NT2/D1 (cell line): ENCODE measurements at regions not wholly inside any gene's neighbourhood (a gene's known extent, or its start where the extent isn't known, plus 50 kb on each side); places are given as distances from the start of the nearest gene placed in this dataset.
"Not testable (repeated sequence)": the region's sequence is repeated elsewhere in the genome, so short reads cannot be mapped to it uniquely, and the experiment has no call there.

Source experiments
- DNase-seq: peaks from one replicate; pipeline ENCODE4 v3.0.0-alpha.2; 2011; ENCODE audit warnings: low read depth, low spot score
- H3K27me3 ChIP-seq: 2 replicates; pipeline ENCODE4 v1.6.0; 2011; ENCODE audit warnings: mild to moderate bottlenecking; ENCODE audit not compliant: insufficient read length, insufficient read depth
- H3K36me3 ChIP-seq: 2 replicates; pipeline ENCODE4 v1.6.1; 2011; ENCODE audit warnings: mild to moderate bottlenecking, low read length, mixed read lengths; ENCODE audit not compliant: insufficient read depth, insufficient read length
- H3K4me1 ChIP-seq: 2 replicates; pipeline ENCODE4 v1.5.1; 2011; ENCODE audit not compliant: insufficient read depth, insufficient read length
- H3K4me3 ChIP-seq: 2 replicates; pipeline ENCODE4 v1.5.1; 2011; ENCODE audit warnings: low read depth; ENCODE audit not compliant: insufficient read length
- H3K9ac ChIP-seq: 2 replicates; pipeline ENCODE4 v1.6.0; 2011; ENCODE audit warnings: low read depth; ENCODE audit not compliant: insufficient read length
- H3K9me3 ChIP-seq: 2 replicates; pipeline ENCODE4 v1.5.1; 2011; ENCODE audit warnings: mild to moderate bottlenecking, low read length; ENCODE audit not compliant: insufficient read depth
- SUZ12 ChIP-seq: IDR thresholded peaks from 2 replicates; pipeline ENCODE4 v1.6.1; 2011; ENCODE audit not compliant: insufficient read length, insufficient read depth; ENCODE audit errors: extremely low read depth
- YY1 ChIP-seq: IDR thresholded peaks from 2 replicates; pipeline ENCODE4 v1.6.1; 2011; ENCODE audit not compliant: insufficient read length, insufficient read depth
- ZNF274 ChIP-seq: IDR thresholded peaks from 2 replicates; pipeline ENCODE4 v1.6.1; 2011; ENCODE audit warnings: mild to moderate bottlenecking, low read depth, low read length

DNA sequence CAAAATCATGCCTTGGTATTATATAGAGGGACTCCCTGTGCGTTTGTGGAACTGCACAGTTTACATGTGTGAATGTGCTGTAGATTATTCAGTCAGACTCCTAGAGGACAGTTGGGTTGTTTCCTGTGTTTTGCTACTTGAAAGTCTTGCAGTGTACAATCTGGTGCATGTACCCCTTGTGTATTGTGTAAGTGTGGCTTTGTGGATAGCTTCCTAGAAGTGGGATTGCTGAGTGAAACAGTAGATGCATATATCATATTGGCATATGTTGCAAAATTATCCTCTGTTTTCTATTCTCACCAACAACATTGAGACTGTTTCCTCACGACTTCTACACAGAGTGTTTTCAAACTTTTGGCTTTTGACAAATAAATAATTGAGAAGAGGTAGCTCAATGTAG lies 263.7 kb downstream of the MAP2K6 start:
- Histone ChIP-seq H3K9me3 (no peaks in the 10 kb centered on the region), H3K9ac (no peak overlapping the region), H3K4me1 (no peaks in the 10 kb centered on the region), H3K4me3 (no peak overlapping the region), H3K36me3 (no peaks in the 10 kb centered on the region), H3K27me3 (no peaks in the 10 kb centered on the region)
- DNase-seq, result no peak
- no peak for TF ChIP-seq SUZ12
- no peak for TF ChIP-seq YY1
- no peak for TF ChIP-seq ZNF274

DNA sequence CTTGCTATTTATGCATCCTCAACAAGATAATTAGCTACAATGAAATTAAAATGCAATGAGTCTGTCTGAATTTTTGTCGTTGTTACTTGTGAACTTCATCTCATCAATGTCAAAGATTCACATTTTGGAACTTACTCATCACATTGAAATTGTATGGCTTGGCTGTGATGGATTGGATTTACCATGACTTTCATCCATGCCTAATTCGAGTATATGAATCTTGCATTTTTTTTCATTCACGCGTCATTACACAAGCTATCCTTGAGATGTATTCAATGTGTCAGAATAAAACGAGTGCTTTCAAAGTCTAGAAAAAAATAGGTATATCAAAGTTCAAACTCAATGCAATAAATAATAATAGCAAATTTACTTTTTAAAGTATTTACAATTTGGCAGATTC lies 265.3 kb downstream of the MAP2K6 start:
- no peaks in the 10 kb centered on the region for H3K36me3 ChIP-seq
- no peak for DNase-seq
- no peaks in the 10 kb centered on the region for H3K27me3 ChIP-seq
- H3K9me3 ChIP-seq, result no peaks in the 10 kb centered on the region
- TF ChIP-seq YY1 (no peak), ZNF274 (no peak), SUZ12 (no peak)
- no peak overlapping the region for H3K9ac ChIP-seq
- no peaks in the 10 kb centered on the region for H3K4me1 ChIP-seq
- H3K4me3 ChIP-seq, result no peak overlapping the region

DNA sequence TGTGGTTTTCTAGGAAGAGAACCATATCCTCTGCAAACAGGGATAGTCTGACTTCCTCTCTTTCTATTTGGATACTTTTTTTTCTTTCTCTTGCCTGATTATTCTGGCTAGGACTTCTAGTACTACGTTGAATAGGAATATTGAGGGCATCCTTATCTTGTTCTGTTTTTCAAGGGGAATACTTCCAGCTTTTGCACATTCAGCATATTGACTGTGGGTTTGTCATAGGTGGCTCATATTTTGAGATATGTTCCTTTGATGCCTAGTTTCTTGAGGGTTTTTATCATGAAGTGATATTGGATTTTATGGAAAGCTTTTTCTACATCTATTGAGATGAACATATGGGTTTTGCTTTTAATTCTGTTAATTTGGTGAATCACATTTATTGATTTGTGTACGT lies 269.8 kb downstream of the MAP2K6 start:
- no peak for DNase-seq
- no peak overlapping the region for H3K9ac ChIP-seq
- H3K27me3 ChIP-seq, result no peaks in the 10 kb centered on the region
- no peak for TF ChIP-seq SUZ12
- no peaks in the 10 kb centered on the region for H3K9me3 ChIP-seq
- no peak overlapping the region for H3K4me3 ChIP-seq
- H3K36me3 ChIP-seq, result no peaks in the 10 kb centered on the region
- H3K4me1 ChIP-seq, result no peaks in the 10 kb centered on the region

DNA sequence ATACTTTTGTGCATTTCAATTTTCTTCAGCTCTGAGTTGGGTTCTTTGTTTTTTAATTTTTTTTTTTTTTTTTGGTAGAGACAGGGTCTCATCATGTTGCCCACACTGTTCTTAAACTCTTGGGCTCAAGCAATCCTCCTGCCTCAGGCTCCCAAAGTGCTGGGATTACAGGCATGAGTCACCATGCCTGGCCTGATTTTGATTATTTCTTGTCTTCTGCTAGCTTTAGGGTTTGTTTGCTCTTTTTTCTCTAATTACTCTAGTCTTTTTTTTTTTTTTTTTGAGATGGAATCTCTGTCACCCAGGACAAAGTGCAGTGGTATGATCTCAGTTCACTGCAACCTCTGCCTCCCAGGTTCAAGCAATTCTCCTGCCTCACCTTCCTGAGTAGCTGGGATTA lies 270.7 kb downstream of the MAP2K6 start:
- not testable (repeated sequence) for DNase-seq, H3K4me3 ChIP-seq, H3K9me3 ChIP-seq, H3K27me3 ChIP-seq, H3K36me3 ChIP-seq, H3K4me1 ChIP-seq, H3K9ac ChIP-seq

DNA sequence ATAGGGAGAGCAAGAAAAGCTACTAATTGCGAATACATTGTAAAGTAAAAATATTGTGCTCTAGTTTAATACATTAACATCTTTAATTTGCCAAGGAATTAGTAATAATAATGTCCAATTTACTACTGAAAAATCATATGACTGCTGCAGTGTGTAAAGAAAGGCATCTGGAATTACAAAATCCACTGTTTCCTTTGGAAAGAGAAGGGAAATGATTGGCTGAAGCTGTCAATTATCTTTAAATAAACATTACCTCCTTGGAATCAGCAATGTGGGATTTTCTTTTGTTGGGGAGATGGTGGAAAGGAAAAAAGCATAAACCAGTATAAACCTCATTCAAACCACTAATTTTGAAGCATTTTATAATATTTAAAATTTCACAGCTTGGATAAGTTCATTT lies 276.0 kb downstream of the MAP2K6 start:
- DNase-seq, result no peak
- Histone ChIP-seq H3K4me1 (no peaks in the 10 kb centered on the region), H3K9me3 (no peaks in the 10 kb centered on the region), H3K27me3 (no peaks in the 10 kb centered on the region), H3K9ac (no peak overlapping the region), H3K4me3 (no peak overlapping the region), H3K36me3 (no peaks in the 10 kb centered on the region)
- TF ChIP-seq YY1, result no peak
- no peak for TF ChIP-seq SUZ12
- no peak for TF ChIP-seq ZNF274

DNA sequence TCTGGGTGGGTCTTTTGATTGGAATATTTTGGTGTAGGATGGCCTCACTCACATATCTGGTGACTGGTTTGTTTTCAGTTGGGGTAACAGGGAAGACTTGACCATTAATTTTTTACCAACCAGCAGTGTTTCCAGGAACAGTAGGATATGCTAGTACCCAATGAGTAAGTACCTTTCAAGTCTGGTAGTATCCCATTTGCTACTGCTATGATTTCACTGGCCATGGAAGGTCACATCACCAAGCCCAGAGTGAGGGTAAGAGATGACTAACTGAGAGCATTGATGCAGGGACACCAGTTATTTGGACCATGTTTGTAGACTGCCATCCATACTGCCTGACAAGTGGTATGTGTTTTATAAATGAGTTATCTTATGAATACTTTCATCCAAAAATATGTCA lies 277.7 kb downstream of the MAP2K6 start:
- DNase-seq, result no peak
- TF ChIP-seq SUZ12 (no peak), YY1 (no peak), ZNF274 (no peak)
- no peaks in the 10 kb centered on the region for H3K9me3 ChIP-seq

DNA sequence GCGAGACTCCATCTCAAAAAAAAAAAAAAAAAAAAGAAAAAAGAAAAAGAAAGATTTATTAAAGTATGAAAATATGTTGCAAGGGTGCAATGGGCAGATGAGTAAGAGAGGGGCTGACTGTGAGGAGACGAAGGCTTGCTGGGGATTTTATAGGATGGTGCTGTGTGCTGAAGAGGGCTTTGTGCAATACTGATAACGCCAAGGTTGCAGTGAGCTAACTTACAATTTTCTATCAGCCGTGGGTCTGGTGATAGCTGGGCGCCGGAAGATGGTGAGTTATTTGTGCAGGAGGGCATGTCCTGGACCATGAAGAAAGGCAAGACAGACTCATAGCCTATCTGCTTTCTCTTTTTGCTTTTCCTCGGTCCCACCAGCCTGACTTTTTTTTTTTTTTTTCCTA lies 281.1 kb downstream of the MAP2K6 start:
- Histone ChIP-seq H3K36me3 (no peaks in the 10 kb centered on the region), H3K9me3 (peaks cover 17% of the 10 kb centered on the region; the same call in 1 of the 2 replicates), H3K4me1 (no peaks in the 10 kb centered on the region), H3K4me3 (no peak overlapping the region), H3K27me3 (no peaks in the 10 kb centered on the region), H3K9ac (no peak overlapping the region)
- no peak for TF ChIP-seq YY1
- TF ChIP-seq SUZ12, result no peak
- TF ChIP-seq ZNF274, result no peak
- DNase-seq, result no peak

More for the DNA sequence above, 277.7 kb downstream of the MAP2K6 start:
- no peaks in the 10 kb centered on the region for H3K36me3 ChIP-seq
- no peaks in the 10 kb centered on the region for H3K27me3 ChIP-seq
- H3K9ac ChIP-seq, result no peak overlapping the region
- H3K4me3 ChIP-seq, result no peak overlapping the region
- no peaks in the 10 kb centered on the region for H3K4me1 ChIP-seq

DNA sequence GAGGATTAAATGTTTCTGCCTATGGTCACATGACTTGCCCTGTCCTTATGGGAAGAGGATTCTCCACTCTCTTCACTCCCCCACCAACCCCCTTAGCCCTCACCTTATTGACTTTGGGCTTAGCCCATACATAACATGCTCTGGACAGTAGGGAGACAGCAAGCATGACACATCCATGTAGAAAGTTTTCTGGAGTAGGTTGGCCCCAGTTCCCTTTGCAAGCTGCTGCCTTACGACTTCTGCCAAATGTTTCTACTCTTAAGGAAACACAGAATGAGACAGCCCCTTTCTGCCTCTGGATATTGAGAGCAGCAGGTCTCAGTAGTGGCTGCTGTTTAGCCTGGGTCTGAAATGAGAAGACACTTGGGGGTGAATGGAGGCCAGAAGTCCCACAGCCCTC lies 282.2 kb downstream of the MAP2K6 start:
- Histone ChIP-seq H3K4me1 (no peaks in the 10 kb centered on the region), H3K9ac (no peak overlapping the region), H3K36me3 (no peaks in the 10 kb centered on the region), H3K9me3 (peaks cover 17% of the 10 kb centered on the region; the same call in 1 of the 2 replicates), H3K4me3 (no peak overlapping the region), H3K27me3 (no peaks in the 10 kb centered on the region)
- DNase-seq, result no peak
- TF ChIP-seq YY1 (no peak), SUZ12 (no peak), ZNF274 (no peak)

DNA sequence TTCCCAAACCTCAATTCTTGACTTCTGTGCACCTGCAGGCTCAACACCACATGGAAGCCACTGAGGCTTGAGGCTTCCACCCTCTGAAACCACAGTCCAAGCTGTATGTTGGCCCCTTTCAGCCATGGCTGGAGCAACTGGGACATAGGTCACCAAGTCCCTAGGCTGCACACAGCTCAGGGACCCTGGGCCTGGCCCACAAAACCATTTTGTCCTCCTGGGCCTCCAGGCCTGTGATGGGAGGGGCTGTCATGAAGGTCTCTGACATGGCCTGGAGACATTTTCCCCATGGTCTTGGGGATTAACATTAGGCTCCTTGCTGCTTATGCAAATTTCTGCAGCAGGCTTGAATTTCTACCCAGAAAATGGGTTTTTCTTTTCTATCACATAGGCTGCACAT lies 283.9 kb downstream of the MAP2K6 start:
- H3K4me3 ChIP-seq, DNase-seq: not testable (repeated sequence)

More for the DNA sequence above, 283.9 kb downstream of the MAP2K6 start:
- peaks cover 17% of the 10 kb centered on the region; the same call in 1 of the 2 replicates for H3K9me3 ChIP-seq
- not testable (repeated sequence) for H3K4me1 ChIP-seq, H3K27me3 ChIP-seq, H3K9ac ChIP-seq, H3K36me3 ChIP-seq
